HCEC 1CT (cell line): ENCODE measurements at regions not wholly inside any gene's neighbourhood (a gene's known extent, or its start where the extent isn't known, plus 50 kb on each side); places are given as distances from the start of the nearest gene placed in this dataset.

Source experiments
- DNase-seq: peaks from one replicate; pipeline ENCODE4 v3.0.0-alpha.2; 2017

DNA sequence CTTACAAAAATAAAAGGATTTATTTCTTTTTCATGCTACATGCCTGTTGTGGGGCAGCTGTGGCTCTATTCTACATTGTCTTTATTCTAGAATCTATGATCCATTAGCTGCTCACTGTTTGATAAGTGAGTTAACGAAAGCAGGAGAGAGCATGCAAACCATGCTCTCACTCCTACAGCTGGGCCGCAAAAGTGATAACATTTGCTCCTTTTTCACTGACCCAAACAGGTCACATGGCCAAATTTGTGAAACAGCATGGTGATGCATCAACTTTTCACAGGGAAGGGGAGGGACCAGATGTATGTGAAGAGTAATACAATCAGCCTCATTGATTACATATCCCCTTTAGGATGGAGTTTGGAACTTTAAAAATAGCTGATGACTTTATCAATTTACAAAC lies 456.9 kb upstream of the SYT1 start:
- peak; percentile 15 for DNase-seq

DNA sequence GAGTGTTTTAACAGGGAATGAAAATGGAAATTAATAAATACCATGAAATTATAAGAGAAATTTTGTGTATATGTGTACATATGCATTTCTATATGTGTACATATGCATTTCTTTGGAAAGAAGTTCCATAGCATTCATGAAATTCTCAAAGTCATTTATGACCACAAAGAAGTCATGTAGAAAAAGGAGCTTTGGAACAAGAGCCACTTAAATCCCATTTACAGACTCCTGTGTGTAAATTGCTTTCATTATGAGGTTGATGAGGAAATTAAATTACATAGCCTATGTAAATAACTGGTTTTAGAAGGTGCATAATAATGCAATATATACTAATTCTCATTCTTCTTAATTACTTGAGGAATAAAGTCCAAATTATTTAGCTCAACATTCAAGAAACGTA lies 450.5 kb upstream of the SYT1 start:
- no peak for DNase-seq

DNA sequence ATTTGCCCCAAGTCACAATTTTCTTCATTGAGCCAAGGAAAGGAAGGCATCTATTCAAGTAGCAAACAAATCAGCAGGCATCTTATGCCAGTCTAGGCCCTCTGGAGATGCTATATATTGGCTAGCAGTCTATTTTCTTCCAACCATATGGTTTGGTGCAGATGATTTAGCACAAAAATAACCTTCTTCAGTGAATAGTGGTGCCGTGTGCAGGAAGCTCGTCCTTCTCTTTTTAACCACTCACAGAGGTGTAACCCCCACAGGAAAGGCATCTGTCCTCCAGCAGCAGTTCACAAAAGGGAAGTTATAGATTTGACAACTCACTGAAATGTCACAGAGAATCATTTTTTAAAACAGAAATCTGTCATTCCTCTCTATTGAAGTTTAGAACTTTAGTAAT lies 445.7 kb upstream of the SYT1 start:
- no peak for DNase-seq

DNA sequence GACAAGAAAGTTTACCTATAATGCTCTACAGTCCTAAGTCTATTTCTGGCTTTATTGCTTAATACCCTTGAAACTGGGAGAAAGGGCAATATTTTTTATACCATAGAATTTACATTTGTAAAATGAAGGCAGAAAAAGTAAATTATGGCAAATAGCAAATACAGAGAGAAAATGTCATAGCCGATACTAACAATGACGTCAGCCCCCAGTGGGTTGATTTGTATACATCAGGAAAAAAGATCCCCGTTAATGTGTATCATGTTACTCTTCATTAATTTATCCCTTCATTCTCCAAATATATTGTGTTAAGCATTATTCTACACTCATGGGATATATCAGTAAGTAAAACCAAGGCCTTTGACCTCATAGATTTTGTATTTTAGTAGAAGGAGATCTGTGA lies 445.1 kb upstream of the SYT1 start:
- no peak for DNase-seq

DNA sequence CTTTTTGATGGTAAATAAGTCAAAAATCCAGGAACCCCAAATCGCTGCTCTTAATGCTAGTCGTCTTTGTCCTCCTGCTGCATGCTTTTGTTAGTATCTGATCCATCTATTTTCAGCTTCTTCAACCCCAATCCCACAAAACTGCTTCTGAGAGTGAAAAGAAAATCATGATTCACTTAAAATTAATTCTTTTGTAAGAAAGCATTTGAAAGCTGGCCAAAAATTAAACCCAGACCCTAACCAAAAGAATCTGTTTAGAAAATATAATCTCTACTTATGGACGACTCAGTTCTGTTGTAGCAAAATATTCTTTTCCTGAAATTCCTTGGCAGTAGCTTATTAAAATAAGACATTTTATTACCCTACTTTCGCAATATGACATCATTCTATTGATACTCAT lies 443.6 kb upstream of the SYT1 start:
- no peak for DNase-seq

DNA sequence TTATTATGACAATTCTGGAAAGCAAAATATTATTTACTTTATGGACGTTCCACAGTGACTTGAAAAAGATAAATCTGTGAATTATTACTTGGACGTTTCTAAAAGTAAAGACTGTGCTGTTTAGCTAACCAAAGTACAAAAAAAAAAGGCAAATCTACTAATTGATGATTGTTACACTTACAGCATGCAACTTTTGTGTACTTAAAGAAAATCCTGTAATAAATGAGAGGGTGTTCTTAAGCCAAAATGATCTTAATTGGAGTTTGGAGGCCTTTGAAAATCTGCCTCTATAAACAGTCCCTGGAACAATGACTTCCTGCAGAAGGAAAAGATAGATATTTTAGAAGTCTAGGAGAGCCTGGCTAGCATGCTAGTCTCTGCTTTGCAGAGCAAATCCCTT lies 434.0 kb upstream of the SYT1 start:
- DNase-seq, result no peak

DNA sequence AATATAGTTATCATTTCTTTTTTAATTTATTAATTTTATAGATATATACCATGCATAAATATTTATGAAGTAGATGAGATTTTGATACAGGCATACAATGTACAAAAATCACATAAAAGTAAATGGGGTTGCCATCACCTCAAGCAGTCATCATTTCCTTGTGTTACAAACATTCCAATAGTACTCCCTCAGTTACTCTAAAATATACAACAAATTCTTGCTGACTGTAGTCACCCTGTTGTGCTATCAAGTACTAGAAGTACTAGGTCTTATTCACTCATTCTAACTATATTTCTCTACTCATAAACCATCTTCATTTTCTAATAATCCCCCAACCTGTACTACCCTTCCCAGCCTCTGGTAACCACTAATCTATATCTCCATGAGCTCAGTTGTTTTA lies 432.6 kb upstream of the SYT1 start:
- peak; percentile 78 for DNase-seq

DNA sequence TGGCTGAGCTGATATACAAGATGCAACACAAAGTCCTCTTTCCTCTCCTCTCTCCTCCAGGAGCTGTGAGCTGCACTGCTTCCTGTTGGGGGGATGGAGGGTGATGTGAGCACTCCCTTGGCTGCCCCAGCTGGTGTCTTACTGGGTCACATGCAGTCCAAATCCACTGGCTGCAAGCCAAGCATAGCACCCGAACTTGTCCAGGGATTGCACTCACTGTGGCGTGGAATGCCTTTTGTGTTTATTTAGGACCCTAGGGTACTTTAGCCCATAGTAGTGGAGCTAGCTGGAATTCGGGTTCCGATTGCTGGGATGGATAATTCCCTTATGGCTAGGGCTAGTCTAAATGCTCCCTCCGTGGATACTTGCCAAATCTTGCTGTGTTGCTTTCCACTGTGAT lies 424.9 kb upstream of the SYT1 start:
- no peak for DNase-seq

DNA sequence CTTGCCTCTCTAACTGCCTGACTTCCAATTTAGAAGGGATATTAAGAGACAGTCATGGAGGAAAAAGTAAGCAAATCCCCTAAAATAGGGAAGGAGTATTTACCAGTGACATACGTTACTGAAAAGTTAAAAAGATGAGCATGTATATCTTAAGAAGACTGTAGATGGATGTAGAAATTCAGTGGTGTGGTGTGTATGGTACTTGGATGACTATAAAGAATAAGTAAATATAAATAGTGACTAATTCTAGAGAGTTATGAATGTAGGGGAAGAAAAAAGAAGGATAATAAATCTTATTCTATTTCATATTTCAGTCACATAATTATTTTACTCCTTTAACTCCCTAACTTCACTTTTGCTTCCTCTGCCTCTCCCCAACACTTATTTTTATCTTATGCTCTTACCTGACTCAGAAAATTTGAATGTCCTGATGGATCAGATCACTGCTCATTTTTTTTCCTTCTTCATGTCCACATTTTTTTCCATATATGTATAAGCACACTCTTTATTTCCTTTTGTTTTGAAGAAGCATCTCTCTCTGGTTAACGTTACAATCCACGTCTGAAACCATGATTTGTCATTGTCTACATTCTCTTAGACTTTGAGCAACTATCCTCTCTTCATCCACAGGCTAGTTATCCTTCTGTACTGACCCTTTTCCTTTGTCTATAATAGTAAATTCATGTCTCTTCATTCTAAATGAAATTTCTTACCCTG lies 422.7 kb upstream of the SYT1 start:
- DNase-seq, result peak; percentile 68

DNA sequence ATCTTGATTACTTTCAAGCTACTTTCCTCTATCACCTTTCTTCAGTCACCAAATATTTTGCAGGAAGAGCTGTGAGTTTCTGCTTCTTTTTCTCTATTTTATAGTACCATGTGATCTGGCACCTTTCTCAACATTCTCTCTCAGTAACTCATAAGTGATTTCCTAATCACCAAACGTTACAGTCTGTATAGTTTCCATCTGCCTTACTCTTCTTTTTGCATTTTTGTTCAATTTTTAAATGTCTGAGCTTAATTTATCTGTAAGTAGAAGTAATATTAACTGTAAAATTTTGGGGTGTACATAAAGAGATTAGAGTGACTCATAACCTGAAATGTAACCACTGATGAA lies 422.1 kb upstream of the SYT1 start:
- peak; percentile 82 for DNase-seq

DNA sequence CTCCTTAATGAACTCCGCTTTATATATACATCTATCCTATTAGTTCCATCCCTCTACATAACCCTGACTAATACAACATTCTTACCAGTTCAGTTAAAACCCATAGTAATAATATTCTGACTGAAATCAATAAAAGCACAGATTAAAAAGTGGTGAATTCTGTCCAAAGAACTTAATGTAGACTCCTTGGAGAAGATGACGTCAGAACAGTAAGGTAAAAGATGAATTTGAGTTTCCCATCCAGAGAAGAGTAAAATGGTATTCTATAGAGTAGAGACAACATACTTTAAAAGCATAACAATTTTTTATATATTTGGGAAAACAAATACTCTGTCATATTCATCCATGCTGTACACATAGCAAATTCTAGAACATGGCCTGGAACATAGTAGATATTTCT lies 418.0 kb upstream of the SYT1 start:
- no peak for DNase-seq

DNA sequence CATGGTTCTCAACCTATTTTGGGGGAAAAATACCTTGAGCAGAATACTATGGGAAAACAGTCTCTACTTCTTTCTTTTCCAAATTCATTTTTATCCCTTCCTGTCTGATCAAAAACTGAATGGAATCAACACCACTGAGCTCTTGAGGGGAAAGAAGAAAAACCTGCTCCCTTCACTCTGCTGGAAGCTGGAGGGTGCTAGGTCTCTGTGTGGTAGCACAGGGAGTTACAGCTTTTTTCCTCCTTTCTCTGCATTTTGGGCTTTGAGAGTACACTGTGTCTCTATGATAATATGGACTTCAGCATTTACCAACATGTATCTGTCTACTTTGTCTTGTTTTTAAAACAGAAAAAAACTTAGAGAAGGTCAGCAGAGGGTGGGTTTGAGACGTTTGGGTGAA lies 417.2 kb upstream of the SYT1 start:
- no peak for DNase-seq

DNA sequence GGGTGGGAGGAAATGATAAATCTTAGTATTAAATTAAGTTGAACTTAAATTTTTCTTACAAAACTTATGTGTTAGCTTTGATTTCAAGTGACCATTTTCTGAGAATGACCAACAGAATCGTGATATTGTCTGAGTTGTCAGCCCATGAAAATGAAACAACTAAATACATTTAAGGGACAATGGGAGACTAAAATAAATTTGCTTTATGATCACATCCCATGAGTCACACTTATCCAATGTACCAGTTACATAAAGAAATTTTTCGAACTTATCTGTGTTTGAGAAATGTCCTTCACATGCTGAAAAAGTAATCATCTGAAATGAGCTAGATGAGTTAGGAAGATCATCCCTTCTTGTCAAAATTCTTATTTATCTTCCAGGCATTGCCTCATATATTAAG lies 415.9 kb upstream of the SYT1 start:
- no peak for DNase-seq

DNA sequence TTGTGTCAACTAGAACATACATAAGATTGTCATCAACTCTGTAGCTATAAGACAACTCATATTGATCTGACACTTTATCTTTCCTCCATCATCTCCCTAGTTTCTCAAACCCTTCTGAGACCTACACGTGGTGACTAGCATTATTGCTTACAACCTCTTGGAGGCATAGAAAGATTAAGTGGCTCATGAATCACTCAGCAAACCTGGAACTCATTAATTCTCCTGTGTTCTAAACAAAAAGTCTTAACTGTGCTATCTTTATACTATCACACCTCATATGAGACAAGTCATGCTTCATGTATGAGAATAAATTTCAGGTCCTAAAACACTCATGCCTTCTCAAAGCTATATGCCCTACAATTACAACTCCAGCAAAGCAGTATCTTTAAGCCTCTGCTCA lies 408.6 kb upstream of the SYT1 start:
- DNase-seq, result peak; percentile 24

DNA sequence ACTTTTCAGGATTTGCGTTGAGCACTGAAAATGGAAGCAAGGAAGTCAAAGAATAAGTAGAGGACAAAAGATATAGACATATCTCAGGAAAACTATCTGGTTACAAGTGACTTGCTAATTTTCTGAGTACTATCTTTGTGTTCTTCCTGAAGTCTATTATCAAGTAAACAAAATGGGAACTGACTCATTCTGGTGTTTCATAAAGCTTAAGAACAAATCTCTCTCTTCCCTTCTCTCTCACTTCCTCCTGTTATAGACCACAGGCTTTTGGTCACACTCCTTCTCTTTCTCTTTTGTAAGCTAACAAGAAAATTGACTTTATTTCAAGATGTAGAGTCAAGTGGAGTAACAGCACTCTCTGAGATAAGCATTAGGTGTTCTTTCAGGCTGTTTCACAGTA lies 406.6 kb upstream of the SYT1 start:
- peak; percentile 81 for DNase-seq

DNA sequence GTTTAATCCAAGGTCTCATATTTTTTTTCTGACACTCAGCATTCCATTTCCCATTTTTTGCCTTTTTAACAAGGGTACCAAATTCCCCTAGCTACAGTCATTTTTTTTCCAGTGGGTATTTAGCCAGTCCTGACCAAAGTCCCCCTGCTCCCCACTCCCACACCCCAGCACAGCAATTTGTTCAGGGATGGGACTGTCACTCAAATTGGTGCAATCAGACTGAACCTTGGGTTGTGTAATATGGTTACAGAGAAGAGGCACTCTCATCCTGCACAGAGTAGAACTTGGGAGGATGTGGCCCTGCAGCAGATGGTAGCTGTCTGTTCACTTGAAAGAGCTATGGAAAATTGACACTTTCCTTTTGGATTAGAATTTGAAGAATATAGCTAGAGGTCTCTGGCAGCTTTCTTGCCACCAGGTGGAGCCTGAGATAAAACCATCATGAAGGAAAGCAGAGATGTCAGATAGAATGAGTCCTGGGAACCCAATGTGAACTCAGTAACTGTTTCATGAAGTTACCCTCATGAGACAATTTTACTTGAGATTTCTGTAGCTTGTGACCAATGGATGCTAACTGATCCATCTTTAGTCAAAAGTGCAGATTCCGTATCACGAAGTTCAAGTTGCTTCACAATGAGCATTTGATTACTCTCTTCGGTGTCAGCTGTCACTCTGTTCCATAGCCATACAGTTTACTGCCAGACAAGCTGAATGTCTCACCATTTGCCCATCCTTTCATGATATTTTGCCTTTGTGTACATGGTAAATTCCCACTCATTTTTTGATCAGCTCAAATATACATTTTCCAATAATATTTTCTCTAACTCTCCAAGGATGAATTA lies 394.0 kb upstream of the SYT1 start:
- peak; percentile 64 for DNase-seq

DNA sequence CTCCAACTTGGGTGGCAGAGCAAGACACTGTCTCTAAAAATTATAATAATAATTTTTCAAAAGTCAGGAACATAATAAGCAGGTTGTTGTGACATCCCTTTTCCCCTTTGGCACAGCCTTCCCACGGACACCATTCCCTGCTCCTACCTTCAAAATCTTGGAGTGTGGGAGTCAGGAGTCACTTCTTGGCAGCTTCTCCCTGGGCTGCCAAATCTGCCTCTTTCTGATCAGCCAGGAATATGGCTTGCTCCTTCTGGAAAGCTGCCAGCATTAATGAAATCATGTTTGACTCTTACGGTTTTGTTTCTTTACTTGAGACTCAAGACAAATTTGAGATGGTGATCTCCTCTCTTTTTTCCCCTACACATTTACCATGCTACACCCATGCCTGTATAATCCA lies 391.4 kb upstream of the SYT1 start:
- DNase-seq, result peak; percentile 25

DNA sequence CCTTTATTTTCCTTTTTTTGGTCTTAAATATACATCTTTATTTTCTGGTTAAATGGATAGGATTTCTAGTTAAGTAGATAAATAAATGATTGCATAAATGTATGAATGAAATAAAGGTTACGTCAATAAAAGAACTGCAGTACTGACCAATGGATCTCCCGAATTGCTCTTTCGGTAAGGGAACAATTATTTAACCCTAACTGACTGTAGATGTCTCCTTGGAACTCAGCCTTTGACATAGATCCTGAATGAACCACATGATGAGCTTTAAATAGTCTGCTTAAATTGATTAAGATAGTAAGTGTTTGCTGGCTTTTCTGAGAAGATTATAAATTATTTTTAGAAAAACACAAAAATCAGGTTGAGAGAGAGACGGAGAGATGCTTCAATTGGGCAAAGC lies 391.0 kb upstream of the SYT1 start:
- no peak for DNase-seq

DNA sequence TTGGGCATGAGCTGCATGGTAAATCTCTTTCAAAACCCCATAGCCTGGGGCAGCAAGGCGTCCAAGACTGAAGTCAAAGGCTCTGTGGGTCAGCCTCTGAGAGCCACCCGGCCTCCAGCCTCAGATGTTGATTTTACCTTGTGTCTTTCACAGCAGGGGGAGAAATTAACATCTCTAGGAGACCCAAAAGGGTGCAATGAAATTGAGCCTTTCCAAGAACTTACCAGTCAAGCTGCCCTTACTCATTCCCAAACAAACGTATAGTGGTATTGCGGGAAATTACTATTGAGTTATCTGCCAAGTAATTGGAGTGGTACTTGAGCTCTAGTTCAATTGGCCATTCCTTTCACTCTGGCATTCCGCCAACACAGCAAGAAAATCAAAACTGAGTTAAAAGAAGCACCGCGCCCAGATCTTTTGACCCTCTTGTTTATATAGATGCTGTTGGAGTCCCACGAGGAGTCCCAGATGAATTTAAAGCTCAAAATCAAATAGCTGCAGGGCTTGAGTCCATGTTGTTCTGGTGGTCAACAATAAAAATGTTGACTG lies 380.7 kb upstream of the SYT1 start:
- no peak for DNase-seq

DNA sequence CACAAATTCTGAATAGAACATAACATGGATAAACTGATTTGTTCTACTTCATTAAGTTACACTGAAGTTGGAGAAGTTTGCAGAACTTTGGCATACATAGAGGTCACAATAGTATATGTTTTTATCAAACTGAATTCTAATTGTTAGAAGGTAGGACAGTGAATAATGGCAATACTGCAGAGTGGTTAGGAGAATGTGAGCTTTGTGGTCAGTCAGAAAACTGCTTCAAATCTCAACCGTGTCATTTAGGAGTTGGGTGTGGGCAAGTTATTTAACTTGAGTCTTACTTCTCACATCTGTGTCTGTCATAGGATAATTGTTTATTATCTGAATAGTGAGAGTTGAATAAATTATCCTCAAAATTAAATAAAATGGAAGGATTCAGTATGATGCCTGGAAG lies 374.6 kb upstream of the SYT1 start:
- DNase-seq, result no peak

DNA sequence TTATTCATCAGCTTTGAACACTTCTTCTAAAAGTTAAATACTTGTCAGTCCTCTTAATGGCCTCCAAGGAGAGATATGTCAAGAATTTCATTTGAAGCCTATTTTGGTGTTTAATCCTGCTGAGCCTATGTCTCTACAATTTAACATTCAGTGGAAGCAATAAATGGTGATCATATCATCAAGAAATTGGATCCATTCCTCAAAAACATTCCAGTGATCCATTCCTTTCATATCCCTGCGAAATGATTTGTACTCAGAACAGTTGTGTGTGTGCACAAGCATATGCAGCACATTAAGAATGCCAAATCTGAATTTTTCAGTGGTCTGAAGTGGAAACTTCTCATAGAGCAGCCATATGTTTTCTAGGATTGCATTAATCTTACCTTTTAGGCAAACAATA lies 373.7 kb upstream of the SYT1 start:
- no peak for DNase-seq

DNA sequence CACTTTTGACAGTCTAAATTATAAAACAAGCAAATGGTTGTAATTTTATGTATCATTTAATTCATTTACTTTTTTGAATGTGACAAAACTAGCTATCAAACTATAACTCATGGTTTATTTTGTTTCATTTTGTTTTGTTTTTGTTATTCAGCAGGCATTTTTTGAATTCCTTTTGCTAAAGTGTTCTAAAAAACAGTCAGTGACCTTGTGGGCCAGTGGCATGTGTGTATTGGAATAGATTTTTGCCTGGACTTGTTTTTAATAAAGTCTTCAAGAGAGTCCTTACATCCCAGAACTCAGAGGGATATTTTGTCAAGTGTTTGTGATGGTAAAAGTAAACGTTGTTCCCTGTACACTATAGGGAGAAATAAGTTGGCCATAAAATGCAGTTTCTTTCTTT lies 369.7 kb upstream of the SYT1 start:
- peak; percentile 38 for DNase-seq

DNA sequence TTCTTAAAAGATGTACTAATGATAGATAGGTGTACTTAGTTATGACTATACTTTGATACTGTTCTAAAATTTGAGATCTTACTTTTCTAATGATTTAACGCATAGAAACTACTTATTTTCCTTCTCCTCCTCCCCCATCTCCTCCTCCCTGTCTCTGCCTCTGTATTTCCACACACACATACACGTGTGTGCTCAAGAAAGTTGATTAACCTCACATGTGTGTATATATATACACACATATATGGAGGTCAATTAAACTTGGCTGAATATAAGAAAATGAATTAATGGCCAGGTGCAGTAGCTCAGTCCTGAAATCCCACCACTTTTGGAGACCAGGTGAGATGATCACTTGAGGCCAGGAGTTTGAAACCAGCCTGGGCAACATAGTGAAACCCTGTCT lies 362.7 kb upstream of the SYT1 start:
- DNase-seq, result no peak

DNA sequence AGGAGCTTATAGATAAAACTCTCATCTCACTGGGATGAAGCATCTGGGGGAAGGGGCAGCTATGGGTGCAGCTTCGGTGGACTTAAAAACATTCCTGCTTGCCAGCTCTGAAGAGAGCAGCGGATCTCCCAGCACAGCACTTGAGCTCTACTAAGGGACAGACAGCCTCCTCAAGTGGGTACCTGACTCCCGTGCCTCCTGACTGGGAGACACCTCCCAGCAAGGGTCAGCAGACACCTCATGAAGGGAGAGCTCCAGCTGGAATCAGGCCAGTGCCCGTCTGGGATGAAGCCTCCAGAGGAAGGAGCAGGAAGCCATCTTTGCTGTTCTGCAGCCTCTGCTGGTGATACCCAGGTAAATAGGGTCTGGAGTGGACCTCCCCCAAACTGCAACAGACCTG lies 345.2 kb upstream of the SYT1 start:
- no peak for DNase-seq
